Bone marrow (tissue), 2 donors: ENCODE measurements at regions not wholly inside any gene's neighbourhood (a gene's known extent, or its start where the extent isn't known, plus 50 kb on each side); places are given as distances from the start of the nearest gene placed in this dataset.
"Not testable (repeated sequence)": the region's sequence is repeated elsewhere in the genome, so short reads cannot be mapped to it uniquely, and the experiment has no call there.

Source experiments
- DNase-seq, 2 donors: peaks; one replicate each; lab custom pipeline; 2025; lab: John Stamatoyannopoulos, UW

DNA sequence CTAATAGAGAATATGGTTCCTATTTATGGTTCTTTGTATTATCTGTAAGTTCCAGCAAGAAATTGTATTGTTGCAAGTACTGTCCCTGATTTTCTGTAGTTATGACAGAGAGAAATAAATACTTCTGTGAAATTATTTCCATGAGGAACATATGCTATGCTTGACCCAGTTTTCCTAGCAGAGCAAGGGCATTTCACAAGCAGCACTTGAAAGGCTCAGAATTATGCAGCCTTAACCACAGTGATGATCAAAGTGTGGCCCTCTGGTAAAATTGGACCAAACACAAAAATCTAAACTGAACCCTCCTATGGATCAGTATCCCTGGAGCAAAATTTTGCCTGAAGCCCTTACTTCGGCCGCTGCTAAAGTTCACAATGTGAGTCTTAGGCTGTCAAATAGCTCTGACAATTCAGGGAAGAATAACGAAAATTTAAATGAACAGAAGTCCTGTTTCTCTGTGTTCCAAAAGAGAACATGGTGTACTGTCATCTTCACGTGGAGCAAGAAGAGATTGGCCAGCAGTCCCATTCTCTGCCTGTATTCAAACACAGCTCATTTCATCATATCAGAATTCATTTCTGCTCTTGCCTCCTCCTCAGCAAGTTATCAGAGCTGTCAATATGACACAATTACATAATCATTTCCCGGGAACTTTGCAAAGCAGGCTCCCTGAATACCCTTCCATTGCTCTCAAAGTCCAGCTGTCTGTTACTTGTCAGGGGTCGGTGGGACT lies 471.9 kb downstream of the RPS29 start:
- DNase-seq, result no peak

- DNase-seq, result no peak
Measured at GRCh38 chr14:49106741-49107667, 479.2 kb downstream of the RPS29 start.

GRCh38 chr14:49105956-49106355 lies 480.2 kb downstream of the RPS29 start:
- DNase-seq, result no peak

GRCh38 chr14:49105512-49105911 lies 480.7 kb downstream of the RPS29 start:
- DNase-seq, result no peak

- no peak for DNase-seq
Measured at GRCh38 chr14:49092345-49092744, 493.8 kb downstream of the RPS29 start.

- DNase-seq, result no peak
Measured at GRCh38 chr14:49089107-49089506, 497.1 kb downstream of the RPS29 start.

- not testable (repeated sequence) for DNase-seq
Measured at GRCh38 chr14:49073292-49073691, 512.9 kb downstream of the RPS29 start.

- no peak for DNase-seq
Measured at GRCh38 chr14:49058511-49058910, 527.7 kb downstream of the RPS29 start.

DNA sequence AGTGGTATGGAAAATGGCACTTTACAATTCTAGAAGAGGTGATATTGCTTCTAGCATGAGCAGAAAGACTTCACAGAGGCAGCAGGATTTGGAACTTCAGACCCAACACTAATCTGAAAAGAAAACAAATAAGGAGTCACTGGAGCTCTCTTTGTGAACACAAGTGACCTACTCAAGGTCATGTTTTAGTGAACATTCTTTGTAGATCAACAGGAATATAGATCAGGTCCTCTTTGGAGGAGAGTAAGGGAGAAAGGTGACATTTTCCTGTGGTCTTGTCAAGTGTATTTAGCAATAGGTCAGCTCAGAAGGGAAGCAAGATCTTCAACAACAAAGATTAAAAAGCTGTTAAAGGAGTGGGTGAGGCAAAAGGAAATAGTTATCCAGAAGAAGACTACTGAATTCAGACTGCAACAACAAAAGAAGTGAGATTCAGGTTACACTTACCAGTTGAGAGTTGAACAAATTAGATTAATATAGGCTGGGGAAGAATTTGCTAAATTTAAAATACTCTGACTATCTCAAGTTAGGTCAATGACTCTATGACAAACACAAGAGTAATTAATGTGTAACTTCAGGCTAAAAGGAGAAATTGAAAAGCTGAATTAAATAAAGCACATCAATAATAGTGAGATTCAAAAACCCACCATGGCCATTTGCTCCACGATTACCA lies 528.2 kb downstream of the RPS29 start:
- DNase-seq, result no peak

DNA sequence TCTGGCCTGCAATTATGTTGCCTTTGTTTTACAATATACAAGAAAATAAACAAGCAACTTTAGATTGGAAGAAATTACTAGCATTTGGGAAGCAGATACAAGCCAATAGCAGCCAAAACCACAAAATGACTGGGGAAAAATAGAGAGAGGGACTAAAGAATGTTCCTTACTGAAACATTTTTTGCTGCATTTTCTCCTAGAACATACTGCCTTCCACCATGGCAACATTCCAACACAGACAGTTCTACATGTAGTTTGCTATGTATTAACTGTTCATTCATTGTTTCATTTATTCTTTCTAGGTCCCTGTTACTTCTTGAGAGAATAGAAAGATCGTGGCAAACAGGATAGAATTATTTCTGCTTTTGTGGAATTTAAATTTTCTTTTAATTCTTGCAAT lies 530.2 kb downstream of the RPS29 start:
- no peak for DNase-seq

GRCh38 chr14:49052521-49052920 lies 533.7 kb downstream of the RPS29 start:
- DNase-seq, result no peak

GRCh38 chr14:49051328-49052060 lies 534.7 kb downstream of the RPS29 start:
- no peak for DNase-seq

- DNase-seq, result no peak
Measured at GRCh38 chr14:49050822-49051221, 535.4 kb downstream of the RPS29 start.

- DNase-seq, result no peak
Measured at GRCh38 chr14:49049711-49050110, 536.5 kb downstream of the RPS29 start.

GRCh38 chr14:49044981-49045380 lies 541.2 kb downstream of the RPS29 start:
- no peak for DNase-seq

DNA sequence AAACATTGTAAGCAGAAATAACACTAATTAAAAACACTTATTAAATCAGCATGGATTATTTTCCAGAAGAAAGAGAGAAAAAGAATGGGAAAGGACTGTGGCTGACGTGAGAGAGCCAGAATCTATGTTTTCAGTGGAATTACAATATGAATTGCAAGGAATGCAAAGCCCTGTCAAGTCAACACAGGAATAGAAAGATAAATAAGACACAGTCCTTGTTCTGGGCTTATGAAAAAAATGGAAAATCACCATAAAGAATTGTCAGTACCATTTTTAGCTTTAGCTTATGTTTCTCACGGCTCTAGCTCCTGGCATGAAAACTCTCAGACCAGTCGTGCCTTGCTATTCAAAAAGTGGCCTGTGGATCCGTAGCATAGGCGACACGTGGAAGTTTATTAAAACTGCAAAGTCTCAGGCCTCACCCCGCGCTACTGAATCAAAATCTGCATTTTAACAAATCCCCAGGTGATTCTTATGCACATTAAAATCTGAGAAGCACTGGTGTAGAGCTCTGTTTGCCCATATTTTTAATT lies 549.1 kb downstream of the RPS29 start:
- no peak for DNase-seq

DNA sequence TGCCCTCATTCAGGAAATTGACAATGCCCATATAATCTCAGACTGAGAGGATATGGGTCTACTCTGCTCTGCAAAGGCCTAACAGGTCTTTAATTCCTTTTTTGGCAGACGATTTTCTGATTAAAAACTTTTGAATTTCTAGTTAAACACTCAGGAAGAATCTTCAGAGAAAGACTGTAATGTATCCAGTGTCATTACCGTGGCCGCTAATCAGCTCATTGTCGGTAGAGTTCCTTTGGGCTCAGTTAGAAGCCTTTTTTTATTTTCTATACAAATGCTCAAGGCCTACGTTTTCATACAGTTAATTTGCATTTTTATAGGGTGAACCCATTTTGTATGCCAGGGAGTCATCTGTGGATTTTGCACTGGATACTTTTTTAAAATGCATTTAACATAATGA lies 549.9 kb downstream of the RPS29 start:
- no peak for DNase-seq

DNA sequence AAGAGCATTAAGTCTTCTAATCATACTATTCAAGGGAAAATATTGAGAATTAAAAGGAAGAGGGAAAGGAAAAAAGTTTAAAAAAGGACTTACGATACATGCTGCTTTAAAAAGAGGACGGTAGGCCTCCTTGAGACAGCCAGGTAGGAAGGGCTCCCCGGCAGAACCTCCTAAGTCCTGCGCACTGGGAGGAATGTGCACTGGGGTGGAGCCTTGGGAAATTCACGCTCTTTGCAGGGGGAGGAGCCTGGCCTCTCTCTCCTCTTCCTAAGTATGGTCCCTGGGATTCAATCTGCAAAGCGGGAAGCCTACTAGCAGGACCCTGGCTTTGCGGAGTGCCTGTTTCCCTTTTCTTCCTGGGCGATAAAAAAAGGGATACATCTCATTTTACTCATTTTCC lies 553.0 kb downstream of the RPS29 start:
- no peak for DNase-seq

GRCh38 chr14:49031710-49032109 lies 554.5 kb downstream of the RPS29 start:
- DNase-seq, result not testable (repeated sequence)

- DNase-seq, result no peak
Measured at GRCh38 chr14:49019467-49020115, 566.6 kb downstream of the RPS29 start.

- DNase-seq, result no peak
Measured at GRCh38 chr14:49017447-49017846, 568.7 kb downstream of the RPS29 start.
